Activated CD4-positive, alpha-beta T cell treated with anti-CD3 and anti-CD28 coated beads for 48 hours (primary cell): ENCODE measurements at regions not wholly inside any gene's neighbourhood (a gene's known extent, or its start where the extent isn't known, plus 50 kb on each side); places are given as distances from the start of the nearest gene placed in this dataset.
"Not testable (repeated sequence)": the region's sequence is repeated elsewhere in the genome, so short reads cannot be mapped to it uniquely, and the experiment has no call there.

ENCODE experiments used
- DNase-seq: peaks from one replicate; pipeline ENCODE4 v3.0.0-alpha.2; 2020

- no peak for DNase-seq
These were observed 53.1 kb upstream of the WNT4 start for GRCh38 chr1:22196041-22196440.

- DNase-seq = no peak
These were observed 53.7 kb upstream of the WNT4 start for GRCh38 chr1:22196641-22197040.

GRCh38 chr1:22197644-22198043 is 54.7 kb upstream of the WNT4 start:
- DNase-seq = no peak

GRCh38 chr1:22201023-22201422 is 58.1 kb upstream of the WNT4 start:
- no peak for DNase-seq

- DNase-seq = no peak
These were observed 60.4 kb upstream of the WNT4 start for GRCh38 chr1:22203335-22203734.

GRCh38 chr1:22204057-22204840 is 61.4 kb upstream of the WNT4 start:
- no peak for DNase-seq

GRCh38 chr1:22204989-22205913 is 62.4 kb upstream of the WNT4 start:
- DNase-seq = no peak

- no peak for DNase-seq
These were observed 63.7 kb upstream of the WNT4 start for GRCh38 chr1:22206551-22207125.

GRCh38 chr1:22207511-22208267 is 64.8 kb upstream of the WNT4 start:
- DNase-seq = no peak

GRCh38 chr1:22208268-22208972 is 65.5 kb upstream of the WNT4 start:
- DNase-seq = no peak

GRCh38 chr1:22208973-22209378 is 66.1 kb upstream of the WNT4 start:
- no peak for DNase-seq

GRCh38 chr1:22210176-22210575 is 67.3 kb upstream of the WNT4 start:
- DNase-seq = no peak

- no peak for DNase-seq
These were observed 67.7 kb upstream of the WNT4 start for GRCh38 chr1:22210636-22211035.

GRCh38 chr1:22211459-22211858 is 68.6 kb upstream of the WNT4 start:
- not testable (repeated sequence) for DNase-seq

- no peak for DNase-seq
These were observed 69.7 kb upstream of the WNT4 start for GRCh38 chr1:22212400-22213233.

- DNase-seq = no peak
These were observed 73.5 kb upstream of the WNT4 start for GRCh38 chr1:22216210-22216883.

GRCh38 chr1:22216966-22217365 is 74.1 kb upstream of the WNT4 start:
- no peak for DNase-seq

GRCh38 chr1:22217811-22218460 is 75.0 kb upstream of the WNT4 start:
- no peak for DNase-seq

GRCh38 chr1:22218618-22219250 is 75.8 kb upstream of the WNT4 start:
- no peak for DNase-seq
